ENCODE measurements at regions not wholly inside any gene's neighbourhood (a gene's known extent, or its start where the extent isn't known, plus 50 kb on each side); places are given as distances from the start of the nearest gene placed in this dataset.

GRCh38 chr3:65190111-65190510 is 502.3 kb upstream of the ADAMTS9 start:
- TF ChIP-seq NR3C1 (CRISPR knock-in tag; conservative IDR thresholded peaks at IDR 0.05; ENCODE audit: low read depth): no peak
- no peak for TF ChIP-seq SMAD4 (CRISPR knock-in tag; IDR thresholded peaks at IDR 0.05)
- CTCF ChIA-PET: interaction anchor here (2.9 kb wide), 1 partner anchor 20 kb away, joined by 14 read pairs; no protein-coding TSS in a partner anchor
- H3K4me1 Mint-ChIP-seq: no peaks in the 10 kb centered on the region
- H3K27me3 Mint-ChIP-seq (ENCODE audit: low read depth): no peaks in the 10 kb centered on the region; the same call in 1 of the 2 replicates
- H3K27ac Mint-ChIP-seq: no peak overlapping the region
- H3K4me3 Mint-ChIP-seq: no peak overlapping the region
- no peak for DNase-seq (ENCODE audit: low spot score)
- POLR2A ChIA-PET: no interaction called here
- no peak for ATAC-seq
- peaks cover 15% of the 10 kb centered on the region for H3K9me3 Mint-ChIP-seq
- no peaks in the 10 kb centered on the region for H3K36me3 Mint-ChIP-seq

DNA sequence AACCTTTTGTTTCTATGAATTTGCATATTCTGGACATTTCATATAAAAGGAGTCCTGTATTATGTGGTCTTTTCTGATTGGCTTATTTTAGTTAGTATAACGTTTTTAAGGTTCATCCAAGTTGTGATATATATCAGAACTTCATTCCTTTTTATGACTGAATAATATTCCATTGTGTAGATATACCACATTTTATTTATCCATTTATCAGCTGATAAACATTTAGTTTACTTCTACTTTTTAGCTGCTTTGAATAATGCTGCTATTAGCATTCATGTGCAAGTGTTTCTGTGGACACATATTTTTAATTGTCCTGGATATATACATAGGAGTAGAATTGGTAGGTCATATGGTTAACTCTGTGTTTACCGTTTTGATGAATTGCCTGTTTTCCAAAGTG is 498.5 kb upstream of the ADAMTS9 start:
- Mint-ChIP-seq H3K36me3 (no peaks in the 10 kb centered on the region), H3K9me3 (peaks cover 15% of the 10 kb centered on the region), H3K27me3 (ENCODE audit: low read depth) (no peaks in the 10 kb centered on the region; the same call in 1 of the 2 replicates), H3K27ac (no peak overlapping the region), H3K4me3 (no peak overlapping the region), H3K4me1 (no peaks in the 10 kb centered on the region)
- ChIA-PET CTCF (no interaction called here), POLR2A (no interaction called here)
- ATAC-seq: no peak
- no peak for DNase-seq (ENCODE audit: low spot score)
- TF ChIP-seq, protein P1, sequence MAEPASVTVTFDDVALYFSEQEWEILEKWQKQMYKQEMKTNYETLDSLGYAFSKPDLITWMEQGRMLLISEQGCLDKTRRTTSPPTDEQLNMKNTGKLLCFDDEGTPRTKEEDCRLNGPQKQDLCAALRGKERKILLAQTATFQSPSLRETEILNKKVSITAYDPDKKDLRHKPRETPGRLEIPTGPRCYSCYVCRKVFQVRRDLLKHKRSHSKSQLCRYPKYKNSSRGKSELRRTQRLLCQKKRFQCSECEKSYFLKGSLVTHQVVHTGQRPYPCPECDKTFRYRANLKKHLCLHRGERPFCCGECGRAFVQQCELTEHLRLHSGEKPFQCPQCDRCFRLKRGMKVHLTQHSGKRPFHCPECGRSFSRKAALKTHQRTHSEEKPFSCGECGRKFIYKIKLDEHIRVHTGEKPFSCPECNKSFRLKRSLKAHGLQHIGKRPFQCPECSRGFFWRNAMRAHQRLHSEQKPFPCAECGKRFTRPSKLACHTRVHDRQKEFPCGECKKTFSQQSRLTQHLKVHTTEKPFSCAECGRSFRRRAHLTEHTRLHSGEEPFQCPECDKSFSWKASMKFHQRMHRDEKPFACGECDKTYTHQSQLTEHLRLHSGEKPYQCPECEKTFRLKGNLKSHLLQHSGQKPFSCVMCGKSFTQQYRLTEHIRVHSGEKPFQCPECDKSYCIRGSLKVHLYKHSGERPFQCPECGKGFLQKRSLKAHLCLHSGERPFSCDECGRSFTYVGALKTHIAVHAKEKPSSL (CRISPR knock-in tag; conservative IDR thresholded peaks at IDR 0.05): no peak
- no peak for TF ChIP-seq CREB1 (CRISPR knock-in tag; IDR thresholded peaks at IDR 0.05)
- TF ChIP-seq MXD4 (CRISPR knock-in tag; IDR thresholded peaks at IDR 0.05; ENCODE audit: borderline replicate concordance): no peak
- TF ChIP-seq ZMAT4 (CRISPR knock-in tag; IDR thresholded peaks at IDR 0.05): no peak
- TF ChIP-seq, protein P2, sequence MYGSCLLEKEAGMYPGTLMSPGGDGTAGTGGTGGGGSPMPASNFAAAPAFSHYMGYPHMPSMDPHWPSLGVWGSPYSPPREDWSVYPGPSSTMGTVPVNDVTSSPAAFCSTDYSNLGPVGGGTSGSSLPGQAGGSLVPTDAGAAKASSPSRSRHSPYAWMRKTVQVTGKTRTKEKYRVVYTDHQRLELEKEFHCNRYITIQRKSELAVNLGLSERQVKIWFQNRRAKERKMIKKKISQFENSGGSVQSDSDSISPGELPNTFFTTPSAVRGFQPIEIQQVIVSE (CRISPR knock-in tag; IDR thresholded peaks at IDR 0.05; ENCODE audit: borderline replicate concordance): no peak
- TF ChIP-seq, protein P3, sequence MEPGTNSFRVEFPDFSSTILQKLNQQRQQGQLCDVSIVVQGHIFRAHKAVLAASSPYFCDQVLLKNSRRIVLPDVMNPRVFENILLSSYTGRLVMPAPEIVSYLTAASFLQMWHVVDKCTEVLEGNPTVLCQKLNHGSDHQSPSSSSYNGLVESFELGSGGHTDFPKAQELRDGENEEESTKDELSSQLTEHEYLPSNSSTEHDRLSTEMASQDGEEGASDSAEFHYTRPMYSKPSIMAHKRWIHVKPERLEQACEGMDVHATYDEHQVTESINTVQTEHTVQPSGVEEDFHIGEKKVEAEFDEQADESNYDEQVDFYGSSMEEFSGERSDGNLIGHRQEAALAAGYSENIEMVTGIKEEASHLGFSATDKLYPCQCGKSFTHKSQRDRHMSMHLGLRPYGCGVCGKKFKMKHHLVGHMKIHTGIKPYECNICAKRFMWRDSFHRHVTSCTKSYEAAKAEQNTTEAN (CRISPR knock-in tag; IDR thresholded peaks at IDR 0.05): no peak
- TF ChIP-seq, protein P4, sequence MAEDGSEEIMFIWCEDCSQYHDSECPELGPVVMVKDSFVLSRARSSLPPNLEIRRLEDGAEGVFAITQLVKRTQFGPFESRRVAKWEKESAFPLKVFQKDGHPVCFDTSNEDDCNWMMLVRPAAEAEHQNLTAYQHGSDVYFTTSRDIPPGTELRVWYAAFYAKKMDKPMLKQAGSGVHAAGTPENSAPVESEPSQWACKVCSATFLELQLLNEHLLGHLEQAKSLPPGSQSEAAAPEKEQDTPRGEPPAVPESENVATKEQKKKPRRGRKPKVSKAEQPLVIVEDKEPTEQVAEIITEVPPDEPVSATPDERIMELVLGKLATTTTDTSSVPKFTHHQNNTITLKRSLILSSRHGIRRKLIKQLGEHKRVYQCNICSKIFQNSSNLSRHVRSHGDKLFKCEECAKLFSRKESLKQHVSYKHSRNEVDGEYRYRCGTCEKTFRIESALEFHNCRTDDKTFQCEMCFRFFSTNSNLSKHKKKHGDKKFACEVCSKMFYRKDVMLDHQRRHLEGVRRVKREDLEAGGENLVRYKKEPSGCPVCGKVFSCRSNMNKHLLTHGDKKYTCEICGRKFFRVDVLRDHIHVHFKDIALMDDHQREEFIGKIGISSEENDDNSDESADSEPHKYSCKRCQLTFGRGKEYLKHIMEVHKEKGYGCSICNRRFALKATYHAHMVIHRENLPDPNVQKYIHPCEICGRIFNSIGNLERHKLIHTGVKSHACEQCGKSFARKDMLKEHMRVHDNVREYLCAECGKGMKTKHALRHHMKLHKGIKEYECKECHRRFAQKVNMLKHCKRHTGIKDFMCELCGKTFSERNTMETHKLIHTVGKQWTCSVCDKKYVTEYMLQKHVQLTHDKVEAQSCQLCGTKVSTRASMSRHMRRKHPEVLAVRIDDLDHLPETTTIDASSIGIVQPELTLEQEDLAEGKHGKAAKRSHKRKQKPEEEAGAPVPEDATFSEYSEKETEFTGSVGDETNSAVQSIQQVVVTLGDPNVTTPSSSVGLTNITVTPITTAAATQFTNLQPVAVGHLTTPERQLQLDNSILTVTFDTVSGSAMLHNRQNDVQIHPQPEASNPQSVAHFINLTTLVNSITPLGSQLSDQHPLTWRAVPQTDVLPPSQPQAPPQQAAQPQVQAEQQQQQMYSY (CRISPR knock-in tag; IDR thresholded peaks at IDR 0.05): no peak
- TF ChIP-seq, protein P5, sequence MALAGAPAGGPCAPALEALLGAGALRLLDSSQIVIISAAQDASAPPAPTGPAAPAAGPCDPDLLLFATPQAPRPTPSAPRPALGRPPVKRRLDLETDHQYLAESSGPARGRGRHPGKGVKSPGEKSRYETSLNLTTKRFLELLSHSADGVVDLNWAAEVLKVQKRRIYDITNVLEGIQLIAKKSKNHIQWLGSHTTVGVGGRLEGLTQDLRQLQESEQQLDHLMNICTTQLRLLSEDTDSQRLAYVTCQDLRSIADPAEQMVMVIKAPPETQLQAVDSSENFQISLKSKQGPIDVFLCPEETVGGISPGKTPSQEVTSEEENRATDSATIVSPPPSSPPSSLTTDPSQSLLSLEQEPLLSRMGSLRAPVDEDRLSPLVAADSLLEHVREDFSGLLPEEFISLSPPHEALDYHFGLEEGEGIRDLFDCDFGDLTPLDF (CRISPR knock-in tag; IDR thresholded peaks at IDR 0.05): no peak
- no peak for TF ChIP-seq GTF2I (CRISPR knock-in tag; conservative IDR thresholded peaks at IDR 0.05)
- TF ChIP-seq E2F4 (CRISPR knock-in tag; IDR thresholded peaks at IDR 0.05; ENCODE audit: borderline replicate concordance, low read depth): no peak
- TF ChIP-seq TEAD4 (CRISPR knock-in tag; IDR thresholded peaks at IDR 0.05): no peak
- TF ChIP-seq, protein P6, sequence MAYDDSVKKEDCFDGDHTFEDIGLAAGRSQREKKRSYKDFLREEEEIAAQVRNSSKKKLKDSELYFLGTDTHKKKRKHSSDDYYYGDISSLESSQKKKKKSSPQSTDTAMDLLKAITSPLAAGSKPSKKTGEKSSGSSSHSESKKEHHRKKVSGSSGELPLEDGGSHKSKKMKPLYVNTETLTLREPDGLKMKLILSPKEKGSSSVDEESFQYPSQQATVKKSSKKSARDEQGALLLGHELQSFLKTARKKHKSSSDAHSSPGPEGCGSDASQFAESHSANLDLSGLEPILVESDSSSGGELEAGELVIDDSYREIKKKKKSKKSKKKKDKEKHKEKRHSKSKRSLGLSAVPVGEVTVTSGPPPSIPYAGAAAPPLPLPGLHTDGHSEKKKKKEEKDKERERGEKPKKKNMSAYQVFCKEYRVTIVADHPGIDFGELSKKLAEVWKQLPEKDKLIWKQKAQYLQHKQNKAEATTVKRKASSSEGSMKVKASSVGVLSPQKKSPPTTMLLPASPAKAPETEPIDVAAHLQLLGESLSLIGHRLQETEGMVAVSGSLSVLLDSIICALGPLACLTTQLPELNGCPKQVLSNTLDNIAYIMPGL (CRISPR knock-in tag; IDR thresholded peaks at IDR 0.05): no peak
- TF ChIP-seq SOX15 (CRISPR knock-in tag; IDR thresholded peaks at IDR 0.05): no peak
- TF ChIP-seq EMX1 (CRISPR knock-in tag; IDR thresholded peaks at IDR 0.05): no peak
- TF ChIP-seq ZNF281 (CRISPR knock-in tag; IDR thresholded peaks at IDR 0.05): no peak

Data from WTC11 (cell line).